ENCODE measurements at regions not wholly inside any gene's neighbourhood (a gene's known extent, or its start where the extent isn't known, plus 50 kb on each side); places are given as distances from the start of the nearest gene placed in this dataset.
"Not testable (repeated sequence)": the region's sequence is repeated elsewhere in the genome, so short reads cannot be mapped to it uniquely, and the experiment has no call there.

DNA sequence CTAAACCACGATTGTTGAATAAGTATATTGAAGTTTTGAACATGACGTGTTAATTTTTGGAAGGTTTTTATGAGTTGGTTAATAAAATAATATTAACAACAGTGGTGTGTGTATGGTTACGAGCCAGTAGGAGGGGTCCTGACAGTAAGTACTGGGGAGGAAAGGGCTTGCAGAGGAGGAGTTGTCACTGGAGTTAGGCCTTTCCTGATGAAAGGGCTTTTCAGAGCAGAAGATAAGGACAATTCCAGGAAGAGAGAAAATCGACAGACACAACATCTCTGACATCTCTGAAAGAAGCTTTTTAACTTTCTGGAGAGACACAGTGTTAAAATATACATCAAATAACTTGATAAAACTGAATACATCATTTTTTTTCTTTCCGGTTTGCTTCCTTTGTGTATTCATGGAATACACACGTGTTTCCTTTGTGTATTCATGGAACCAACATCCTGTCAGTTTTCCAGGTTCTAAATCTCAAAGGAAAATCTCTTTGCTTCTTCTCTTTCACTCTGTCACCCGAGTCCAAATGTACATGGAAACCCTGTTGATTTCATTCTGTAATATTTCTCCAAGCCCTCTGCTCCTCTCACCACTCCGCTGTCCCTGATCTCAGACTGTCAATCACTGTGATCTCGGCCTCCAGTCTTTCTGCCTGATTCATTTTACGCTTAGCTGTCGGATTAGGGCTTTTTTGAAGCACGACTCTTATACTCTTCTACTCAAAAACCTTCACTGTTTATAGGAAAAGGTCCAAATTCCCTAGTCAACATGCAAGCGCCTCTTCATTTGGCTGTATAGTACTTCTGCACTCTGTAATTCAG lies 374.4 kb downstream of the DLEU7 start:
- H3K4me1 Mint-ChIP-seq: no peaks in the 10 kb centered on the region
- H3K27me3 ChIP-seq (ENCODE audit: insufficient read depth, low read length): no peaks in the 10 kb centered on the region
- no peaks in the 10 kb centered on the region for H4K20me1 ChIP-seq (ENCODE audit: control insufficient read depth, insufficient read depth, insufficient read length)
- H3K4me3 Mint-ChIP-seq: no peak overlapping the region
- no peak overlapping the region for H4K8ac ChIP-seq (replicated peaks; ENCODE audit: insufficient read length, low read depth, low read length)
- H3K79me2 ChIP-seq (ENCODE audit: insufficient read depth, low read length): peaks cover 2% of the 10 kb centered on the region; the same call in 1 of the 2 replicates
- DNase-seq: no peak
- H3T11ph ChIP-seq (ENCODE audit: low read length): no peak overlapping the region
- no peak overlapping the region for H3K14ac ChIP-seq (ENCODE audit: insufficient read depth, low read length)
- H4K5ac ChIP-seq (ENCODE audit: insufficient read length, low read depth, low read length): no peak overlapping the region
- no peak overlapping the region for H2AFZ ChIP-seq (ENCODE audit: low read length)
- no peaks in the 10 kb centered on the region for H3K27me3 Mint-ChIP-seq (ENCODE audit: low read depth)
- no peak overlapping the region for H2BK120ac ChIP-seq (ENCODE audit: low read depth, low read length, poor library complexity, severe bottlenecking)
- H3K36me3 Mint-ChIP-seq (ENCODE audit: insufficient read depth in 1 of 3, low read depth in 3 of 3): no peaks in the 10 kb centered on the region
- H3K4me1 ChIP-seq (ENCODE audit: insufficient read depth, low read length): no peaks in the 10 kb centered on the region
- H3K23me2 ChIP-seq (ENCODE audit: insufficient read length, low read depth, low read length, poor library complexity, severe bottlenecking): no peaks in the 10 kb centered on the region
- no peak for TF ChIP-seq CTCF (conservative IDR thresholded peaks at IDR 0.05)
- no peak overlapping the region for H2BK12ac ChIP-seq (ENCODE audit: insufficient read length, low read depth, low read length)
- H2BK15ac ChIP-seq (ENCODE audit: low read depth, low read length): no peak overlapping the region
- H3K9me3 Mint-ChIP-seq: no peaks in the 10 kb centered on the region
- no peak overlapping the region for H3K27ac ChIP-seq (ENCODE audit: insufficient read length, low read depth, low read length)
- H3K9me3 ChIP-seq (ENCODE audit: control insufficient read depth, low read depth, low read length): no peaks in the 10 kb centered on the region
- no peak overlapping the region for H3K9ac ChIP-seq (ENCODE audit: extremely low read depth, insufficient read length, low read length)
- no peak overlapping the region for H2AK5ac ChIP-seq (ENCODE audit: insufficient read length, low read length)
- no peak overlapping the region for H3K18ac ChIP-seq (ENCODE audit: insufficient read length, low read depth, low read length)
- H3K56ac ChIP-seq (ENCODE audit: insufficient read length, low read depth, low read length): no peak overlapping the region
- H3K4me2 ChIP-seq (ENCODE audit: insufficient read depth, insufficient read length, low read length): no peak overlapping the region
- no peak overlapping the region for H4K91ac ChIP-seq (ENCODE audit: insufficient read length, low read depth, low read length)
- H3K79me1 ChIP-seq (ENCODE audit: insufficient read depth, low read depth, low read length, poor library complexity, severe bottlenecking): no peaks in the 10 kb centered on the region
- H2BK5ac ChIP-seq (ENCODE audit: insufficient read length, low read length): no peak overlapping the region
- H3K23ac ChIP-seq (ENCODE audit: insufficient read length, low read depth, low read length): no peak overlapping the region
- 100% methylated on average over 2 of the region's 13 CpGs for WGBS (ENCODE audit: extremely low coverage, insufficient read length, low lambda C conversion rate)
- H3K27ac Mint-ChIP-seq: no peak overlapping the region
- H3K4ac ChIP-seq (ENCODE audit: low read depth, low read length): no peak overlapping the region
- H2BK20ac ChIP-seq (ENCODE audit: low read depth, low read length, poor library complexity, severe bottlenecking): no peak overlapping the region

DNA sequence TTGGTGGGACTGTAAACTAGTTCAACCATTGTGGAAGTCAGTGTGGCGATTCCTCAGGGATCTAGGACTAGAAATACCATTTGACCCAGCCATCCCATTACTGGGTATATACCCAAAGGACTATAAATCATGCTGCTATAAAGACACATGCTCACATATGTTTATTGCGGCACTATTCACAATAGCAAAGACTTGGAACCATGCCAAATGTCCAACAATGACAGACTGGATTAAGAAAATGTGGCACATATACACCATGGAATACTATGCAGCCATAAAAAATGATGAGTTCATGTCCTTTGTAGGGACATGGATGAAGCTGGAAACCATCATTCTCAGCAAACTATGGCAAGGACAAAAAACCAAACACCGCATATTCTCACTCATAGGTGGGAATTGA lies 370.4 kb downstream of the DLEU7 start:
- H3K14ac ChIP-seq (ENCODE audit: insufficient read depth, low read length); H4K91ac ChIP-seq (ENCODE audit: insufficient read length, low read depth, low read length); H3K18ac ChIP-seq (ENCODE audit: insufficient read length, low read depth, low read length); H3K23ac ChIP-seq (ENCODE audit: insufficient read length, low read depth, low read length); H3K27me3 Mint-ChIP-seq (ENCODE audit: low read depth); H3T11ph ChIP-seq (ENCODE audit: low read length); H3K36me3 Mint-ChIP-seq (ENCODE audit: insufficient read depth in 1 of 3, low read depth in 3 of 3); H3K79me2 ChIP-seq (ENCODE audit: insufficient read depth, low read length); H3K9ac ChIP-seq (ENCODE audit: extremely low read depth, insufficient read length, low read length); H2BK120ac ChIP-seq (ENCODE audit: low read depth, low read length, poor library complexity, severe bottlenecking); H3K4ac ChIP-seq (ENCODE audit: low read depth, low read length); H3K27me3 ChIP-seq (ENCODE audit: insufficient read depth, low read length); H2BK15ac ChIP-seq (ENCODE audit: low read depth, low read length); H4K8ac ChIP-seq (replicated peaks; ENCODE audit: insufficient read length, low read depth, low read length); H3K56ac ChIP-seq (ENCODE audit: insufficient read length, low read depth, low read length); H3K9me3 Mint-ChIP-seq; H3K23me2 ChIP-seq (ENCODE audit: insufficient read length, low read depth, low read length, poor library complexity, severe bottlenecking); H2AK5ac ChIP-seq (ENCODE audit: insufficient read length, low read length); H2BK5ac ChIP-seq (ENCODE audit: insufficient read length, low read length); H3K4me1 Mint-ChIP-seq; H4K5ac ChIP-seq (ENCODE audit: insufficient read length, low read depth, low read length); H4K20me1 ChIP-seq (ENCODE audit: control insufficient read depth, insufficient read depth, insufficient read length); H2BK20ac ChIP-seq (ENCODE audit: low read depth, low read length, poor library complexity, severe bottlenecking); H3K27ac Mint-ChIP-seq; H3K4me1 ChIP-seq (ENCODE audit: insufficient read depth, low read length); H3K27ac ChIP-seq (ENCODE audit: insufficient read length, low read depth, low read length); H2AFZ ChIP-seq (ENCODE audit: low read length); H3K4me3 Mint-ChIP-seq; H3K4me2 ChIP-seq (ENCODE audit: insufficient read depth, insufficient read length, low read length); H3K79me1 ChIP-seq (ENCODE audit: insufficient read depth, low read depth, low read length, poor library complexity, severe bottlenecking); H3K9me3 ChIP-seq (ENCODE audit: control insufficient read depth, low read depth, low read length); DNase-seq; H2BK12ac ChIP-seq (ENCODE audit: insufficient read length, low read depth, low read length): not testable (repeated sequence)
- WGBS (ENCODE audit: extremely low coverage, insufficient read length, low lambda C conversion rate): no CpG with 5 or more reads among the region's 3 CpGs

Data from H9 (cell line).